ENCODE measurements at regions not wholly inside any gene's neighbourhood (a gene's known extent, or its start where the extent isn't known, plus 50 kb on each side); places are given as distances from the start of the nearest gene placed in this dataset.
A peak's percentile ranks its signal among the peaks of the same experiment; 100 is the strongest.
"Not testable (repeated sequence)": the region's sequence is repeated elsewhere in the genome, so short reads cannot be mapped to it uniquely, and the experiment has no call there.

GRCh38 chr1:234808459-234808858, 198.5 kb upstream of the IRF2BP2 start:
- intact Hi-C loops (cut with DNase I); H3K36me3 ChIP-seq; ATAC-seq; DNase-seq; H3K4me1 ChIP-seq; H3K4me3 ChIP-seq; H3K9me3 ChIP-seq; H3K27me3 ChIP-seq; H3K27ac ChIP-seq: not testable (repeated sequence)

GRCh38 chr1:234807705-234808104, 197.7 kb upstream of the IRF2BP2 start:
- ATAC-seq; H3K36me3 ChIP-seq; H3K9me3 ChIP-seq; H3K4me3 ChIP-seq; intact Hi-C loops (cut with DNase I); H3K27ac ChIP-seq; DNase-seq; H3K27me3 ChIP-seq; H3K4me1 ChIP-seq: not testable (repeated sequence)

- H3K4me1 ChIP-seq; intact Hi-C loops (cut with DNase I); DNase-seq; H3K4me3 ChIP-seq; H3K36me3 ChIP-seq; H3K27me3 ChIP-seq; H3K27ac ChIP-seq; ATAC-seq; H3K9me3 ChIP-seq: not testable (repeated sequence)
Measured at GRCh38 chr1:234802586-234802985, 192.6 kb upstream of the IRF2BP2 start.

GRCh38 chr1:234801636-234802035, 191.7 kb upstream of the IRF2BP2 start:
- H3K9me3 ChIP-seq; H3K36me3 ChIP-seq; H3K4me1 ChIP-seq; H3K27me3 ChIP-seq; H3K4me3 ChIP-seq; intact Hi-C loops (cut with DNase I); H3K27ac ChIP-seq; DNase-seq: not testable (repeated sequence)
- ATAC-seq: peak; percentile 15

GRCh38 chr1:234801147-234801546, 191.2 kb upstream of the IRF2BP2 start:
- DNase-seq; intact Hi-C loops (cut with DNase I); H3K4me1 ChIP-seq; H3K36me3 ChIP-seq; H3K27me3 ChIP-seq; H3K4me3 ChIP-seq; H3K9me3 ChIP-seq; H3K27ac ChIP-seq: not testable (repeated sequence)
- ATAC-seq: peak; percentile 87

GRCh38 chr1:234800563-234800962, 190.6 kb upstream of the IRF2BP2 start:
- H3K9me3 ChIP-seq; DNase-seq; H3K27ac ChIP-seq; H3K4me1 ChIP-seq; intact Hi-C loops (cut with DNase I); H3K27me3 ChIP-seq; H3K36me3 ChIP-seq; H3K4me3 ChIP-seq: not testable (repeated sequence)
- ATAC-seq: peak; percentile 28

GRCh38 chr1:234799021-234799689, 189.2 kb upstream of the IRF2BP2 start:
- H3K4me3 ChIP-seq; H3K9me3 ChIP-seq; DNase-seq; H3K27me3 ChIP-seq; intact Hi-C loops (cut with DNase I); H3K36me3 ChIP-seq; ATAC-seq; H3K4me1 ChIP-seq; H3K27ac ChIP-seq: not testable (repeated sequence)

GRCh38 chr1:234797216-234797615, 187.2 kb upstream of the IRF2BP2 start:
- H3K36me3 ChIP-seq; H3K4me3 ChIP-seq; ATAC-seq; DNase-seq; H3K27me3 ChIP-seq; H3K9me3 ChIP-seq; H3K27ac ChIP-seq; intact Hi-C loops (cut with DNase I); H3K4me1 ChIP-seq: not testable (repeated sequence)

- H3K27ac ChIP-seq; ATAC-seq; H3K4me3 ChIP-seq; intact Hi-C loops (cut with DNase I); H3K36me3 ChIP-seq; H3K9me3 ChIP-seq; H3K27me3 ChIP-seq; H3K4me1 ChIP-seq; DNase-seq: not testable (repeated sequence)
Measured at GRCh38 chr1:234796438-234796792, 186.4 kb upstream of the IRF2BP2 start.

- H3K4me1 ChIP-seq; DNase-seq; H3K36me3 ChIP-seq; H3K9me3 ChIP-seq; intact Hi-C loops (cut with DNase I); H3K4me3 ChIP-seq; H3K27ac ChIP-seq; ATAC-seq; H3K27me3 ChIP-seq: not testable (repeated sequence)
Measured at GRCh38 chr1:234795711-234796437, 185.9 kb upstream of the IRF2BP2 start.

GRCh38 chr1:234795007-234795406, 185.0 kb upstream of the IRF2BP2 start:
- H3K4me1 ChIP-seq; DNase-seq; ATAC-seq; H3K4me3 ChIP-seq; H3K27me3 ChIP-seq; H3K9me3 ChIP-seq; H3K27ac ChIP-seq; intact Hi-C loops (cut with DNase I); H3K36me3 ChIP-seq: not testable (repeated sequence)

- H3K4me1 ChIP-seq; H3K9me3 ChIP-seq; H3K4me3 ChIP-seq; DNase-seq; H3K27me3 ChIP-seq; H3K27ac ChIP-seq; intact Hi-C loops (cut with DNase I); H3K36me3 ChIP-seq: not testable (repeated sequence)
- ATAC-seq: peak; percentile 12
Measured at GRCh38 chr1:234794452-234794851, 184.5 kb upstream of the IRF2BP2 start.

- H3K4me3 ChIP-seq; H3K9me3 ChIP-seq; ATAC-seq; DNase-seq; H3K4me1 ChIP-seq; intact Hi-C loops (cut with DNase I); H3K36me3 ChIP-seq; H3K27ac ChIP-seq; H3K27me3 ChIP-seq: not testable (repeated sequence)
Measured at GRCh38 chr1:234793924-234794323, 183.9 kb upstream of the IRF2BP2 start.
